AG09309 (cell line): ENCODE measurements at regions not wholly inside any gene's neighbourhood (a gene's known extent, or its start where the extent isn't known, plus 50 kb on each side); places are given as distances from the start of the nearest gene placed in this dataset.
"Not testable (repeated sequence)": the region's sequence is repeated elsewhere in the genome, so short reads cannot be mapped to it uniquely, and the experiment has no call there.

ENCODE experiments used
- DNase-seq: peaks from one replicate; pipeline ENCODE4 v3.0.0-alpha.2; 2010; ENCODE audit warnings: low read depth
- H3K4me3 ChIP-seq: 2 replicates; pipeline ENCODE4 v1.5.1; 2011; ENCODE audit warnings: mild to moderate bottlenecking, low read depth, low read length, moderate library complexity; ENCODE audit not compliant: control insufficient read depth
- CTCF ChIP-seq: IDR thresholded peaks from 2 replicates; pipeline ENCODE4 v1.5.1; 2011; ENCODE audit warnings: mild to moderate bottlenecking, low read depth, low read length, inconsistent platforms; ENCODE audit not compliant: insufficient read depth, control insufficient read depth; ENCODE audit errors: missing control alignments

- no peak for TF ChIP-seq CTCF
- no peak overlapping the region for H3K4me3 ChIP-seq
- no peak for DNase-seq
These were observed 464.5 kb upstream of the LRRC7 start for GRCh38 chr1:69103213-69103612.

GRCh38 chr1:69103705-69104385, 463.9 kb upstream of the LRRC7 start:
- no peak for TF ChIP-seq CTCF
- no peak overlapping the region for H3K4me3 ChIP-seq
- no peak for DNase-seq

- no peak for TF ChIP-seq CTCF
- H3K4me3 ChIP-seq, result no peak overlapping the region
- DNase-seq, result no peak
These were observed 462.8 kb upstream of the LRRC7 start for GRCh38 chr1:69104894-69105293.

- no peak overlapping the region for H3K4me3 ChIP-seq
- no peak for DNase-seq
- no peak for TF ChIP-seq CTCF
These were observed 458.4 kb upstream of the LRRC7 start for GRCh38 chr1:69109277-69109676.

GRCh38 chr1:69110851-69111250, 456.9 kb upstream of the LRRC7 start:
- no peak for TF ChIP-seq CTCF
- DNase-seq, result no peak
- no peak overlapping the region for H3K4me3 ChIP-seq

GRCh38 chr1:69120126-69120741, 447.5 kb upstream of the LRRC7 start:
- not testable (repeated sequence) for H3K4me3 ChIP-seq, DNase-seq

GRCh38 chr1:69120817-69121216, 446.9 kb upstream of the LRRC7 start:
- TF ChIP-seq CTCF, result no peak
- no peak for DNase-seq
- no peak overlapping the region for H3K4me3 ChIP-seq
